DND-41 (cell line): ENCODE measurements at regions not wholly inside any gene's neighbourhood (a gene's known extent, or its start where the extent isn't known, plus 50 kb on each side); places are given as distances from the start of the nearest gene placed in this dataset.

Experiments used
- ATAC-seq: fragments of 200-7000 bp; cut with Tn5 transposase; 3 replicates; pipeline ENCODE4 v1.9.1; 2021; ENCODE audit warnings: low read depth; ENCODE audit not compliant: insufficient read depth
- DNase-seq: peaks from one replicate; pipeline ENCODE4 v3.0.0-alpha.2; 2020
- H2AFZ ChIP-seq: 2 replicates; pipeline ENCODE4 v1.6.0; 2012; ENCODE audit warnings: low read depth, low read length
- H3K27ac ChIP-seq: 2 replicates; pipeline ENCODE4 v1.5.1; 2012; ENCODE audit warnings: low read length, inconsistent platforms
- H3K27me3 ChIP-seq: fragments of 200-600 bp; sonication (generic); 2 replicates; pipeline ENCODE4 v1.6.0; 2012; ENCODE audit warnings: low read length, mild to moderate bottlenecking, inconsistent platforms; ENCODE audit not compliant: insufficient read depth, poor library complexity
- H3K36me3 ChIP-seq: 2 replicates; pipeline ENCODE4 v1.5.1; 2012; ENCODE audit warnings: low read length, inconsistent platforms; ENCODE audit not compliant: insufficient read depth
- H3K4me1 ChIP-seq: 2 replicates; pipeline ENCODE4 v1.5.1; 2012; ENCODE audit warnings: mild to moderate bottlenecking, low read length; ENCODE audit not compliant: insufficient read depth
- H3K4me2 ChIP-seq: 2 replicates; pipeline ENCODE4 v1.6.0; 2012; ENCODE audit warnings: mild to moderate bottlenecking, moderate library complexity, low read length, inconsistent platforms; ENCODE audit not compliant: insufficient read depth
- H3K4me3 ChIP-seq, 2 experiments: fragments of 200-600 bp in 1 of 2; shearing (Covaris generic) in 1 of 2; 2 replicates each; pipeline ENCODE4 v1.5.1; 2012 to 2016; ENCODE audit warnings: inconsistent platforms in 2 of 2, low read length in 2 of 2, mild to moderate bottlenecking in 2 of 2, low read depth in 1 of 2, moderate library complexity in 1 of 2
- H3K79me2 ChIP-seq: 2 replicates; pipeline ENCODE4 v1.6.0; 2012; ENCODE audit warnings: low read length, inconsistent platforms; ENCODE audit not compliant: insufficient read depth
- H3K9ac ChIP-seq: 2 replicates; pipeline ENCODE4 v1.6.0; 2012; ENCODE audit warnings: low read depth, mild to moderate bottlenecking, inconsistent platforms, low read length, moderate library complexity
- H3K9me3 ChIP-seq: 2 replicates; pipeline ENCODE4 v1.5.1; 2012; ENCODE audit warnings: low read length, moderate library complexity, mild to moderate bottlenecking, inconsistent platforms; ENCODE audit not compliant: insufficient read depth, severe bottlenecking
- H4K20me1 ChIP-seq: 2 replicates; pipeline ENCODE4 v1.6.0; 2012; ENCODE audit warnings: low read length; ENCODE audit not compliant: insufficient read depth
- EZH2 ChIP-seq: IDR thresholded peaks from 3 replicates; pipeline ENCODE4 v1.6.1; 2012; ENCODE audit warnings: borderline replicate concordance, low read depth, mild to moderate bottlenecking, moderate library complexity, low read length, inconsistent platforms; ENCODE audit not compliant: severe bottlenecking
- TF ChIP-seq, protein P1 (sequence below): IDR thresholded peaks from 2 replicates; pipeline ENCODE4 v1.5.1; 2012; ENCODE audit warnings: borderline replicate concordance, low read length, moderate library complexity, mild to moderate bottlenecking; ENCODE audit not compliant: poor library complexity, severe bottlenecking; ENCODE audit errors: extremely low read depth

DNA sequence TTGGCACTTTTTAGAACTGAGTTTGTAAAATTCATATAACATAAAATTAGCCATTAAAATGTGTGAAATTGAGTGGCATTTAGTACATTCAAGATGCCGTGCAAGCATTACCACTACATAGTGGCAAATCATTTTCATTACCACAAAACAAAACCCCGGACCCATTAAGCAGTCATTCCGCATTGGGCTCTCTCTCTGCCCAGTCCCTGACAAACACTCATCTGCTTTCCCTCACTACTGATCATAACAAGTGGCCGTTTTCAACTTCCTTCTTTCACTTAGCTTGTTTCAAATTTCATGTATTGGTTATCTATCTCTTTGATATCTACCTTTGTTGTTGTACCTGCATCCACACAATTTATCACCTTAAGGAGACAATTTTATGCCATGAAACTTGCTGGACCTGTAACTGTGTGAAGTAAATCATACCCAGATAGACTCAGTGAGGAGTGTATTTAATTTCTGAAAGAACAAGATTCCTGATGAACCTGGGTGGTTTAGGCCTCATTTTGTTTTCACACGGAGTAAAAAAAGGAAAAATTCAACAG is 202.1 kb downstream of the OR13H1 start:
- no peaks in the 10 kb centered on the region for H3K4me1 ChIP-seq
- TF ChIP-seq, protein P1, sequence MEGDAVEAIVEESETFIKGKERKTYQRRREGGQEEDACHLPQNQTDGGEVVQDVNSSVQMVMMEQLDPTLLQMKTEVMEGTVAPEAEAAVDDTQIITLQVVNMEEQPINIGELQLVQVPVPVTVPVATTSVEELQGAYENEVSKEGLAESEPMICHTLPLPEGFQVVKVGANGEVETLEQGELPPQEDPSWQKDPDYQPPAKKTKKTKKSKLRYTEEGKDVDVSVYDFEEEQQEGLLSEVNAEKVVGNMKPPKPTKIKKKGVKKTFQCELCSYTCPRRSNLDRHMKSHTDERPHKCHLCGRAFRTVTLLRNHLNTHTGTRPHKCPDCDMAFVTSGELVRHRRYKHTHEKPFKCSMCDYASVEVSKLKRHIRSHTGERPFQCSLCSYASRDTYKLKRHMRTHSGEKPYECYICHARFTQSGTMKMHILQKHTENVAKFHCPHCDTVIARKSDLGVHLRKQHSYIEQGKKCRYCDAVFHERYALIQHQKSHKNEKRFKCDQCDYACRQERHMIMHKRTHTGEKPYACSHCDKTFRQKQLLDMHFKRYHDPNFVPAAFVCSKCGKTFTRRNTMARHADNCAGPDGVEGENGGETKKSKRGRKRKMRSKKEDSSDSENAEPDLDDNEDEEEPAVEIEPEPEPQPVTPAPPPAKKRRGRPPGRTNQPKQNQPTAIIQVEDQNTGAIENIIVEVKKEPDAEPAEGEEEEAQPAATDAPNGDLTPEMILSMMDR, result no peak
- no peak for TF ChIP-seq EZH2
- no peak overlapping the region for H3K4me2 ChIP-seq
- H4K20me1 ChIP-seq, result no peaks in the 10 kb centered on the region
- H3K4me3 ChIP-seq, result no peak overlapping the region
- no peaks in the 10 kb centered on the region for H3K36me3 ChIP-seq
- H2AFZ ChIP-seq, result no peak overlapping the region
- H3K27ac ChIP-seq, result no peak overlapping the region
- no peak overlapping the region for H3K9ac ChIP-seq
- H3K27me3 ChIP-seq, result no peaks in the 10 kb centered on the region
- ATAC-seq, result no peak
- no peaks in the 10 kb centered on the region for H3K9me3 ChIP-seq
- no peak for DNase-seq
- H3K79me2 ChIP-seq, result no peaks in the 10 kb centered on the region

DNA sequence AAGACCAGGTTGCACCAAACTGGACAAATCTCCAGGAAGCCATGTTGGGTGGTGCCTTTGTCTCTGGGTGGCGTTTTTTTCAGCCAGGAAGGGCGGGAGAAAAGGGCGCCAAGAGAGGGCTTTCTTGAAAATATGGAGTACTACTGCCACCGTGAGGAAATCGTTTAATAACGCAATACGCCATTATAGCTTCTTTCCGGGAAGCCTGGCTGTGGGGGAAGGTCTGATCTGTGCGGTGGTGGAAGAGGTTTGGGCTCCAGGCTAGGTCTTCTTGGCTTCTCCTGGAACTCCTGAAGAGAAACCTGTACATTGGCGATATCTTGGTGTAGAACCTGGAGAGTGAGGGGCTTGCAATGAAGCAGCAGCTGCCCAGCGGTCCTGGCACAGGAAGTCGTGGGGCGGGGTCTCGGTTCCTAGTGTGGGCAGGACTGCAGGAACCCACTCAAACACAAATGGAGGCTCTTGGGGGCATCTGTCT is 202.7 kb downstream of the OR13H1 start:
- no peaks in the 10 kb centered on the region for H3K4me1 ChIP-seq
- no peaks in the 10 kb centered on the region for H3K36me3 ChIP-seq
- no peaks in the 10 kb centered on the region for H4K20me1 ChIP-seq
- peak; percentile 20 for DNase-seq
- H3K79me2 ChIP-seq, result no peaks in the 10 kb centered on the region
- no peaks in the 10 kb centered on the region for H3K27me3 ChIP-seq
- H3K4me3 ChIP-seq, result no peak overlapping the region
- no peak overlapping the region for H2AFZ ChIP-seq
- TF ChIP-seq, protein P1, result peak; percentile 10
- TF ChIP-seq EZH2, result no peak
- H3K4me2 ChIP-seq, result no peak overlapping the region
- H3K9me3 ChIP-seq, result no peaks in the 10 kb centered on the region
- no peak overlapping the region for H3K27ac ChIP-seq
- H3K9ac ChIP-seq, result no peak overlapping the region
- no peak for ATAC-seq

DNA sequence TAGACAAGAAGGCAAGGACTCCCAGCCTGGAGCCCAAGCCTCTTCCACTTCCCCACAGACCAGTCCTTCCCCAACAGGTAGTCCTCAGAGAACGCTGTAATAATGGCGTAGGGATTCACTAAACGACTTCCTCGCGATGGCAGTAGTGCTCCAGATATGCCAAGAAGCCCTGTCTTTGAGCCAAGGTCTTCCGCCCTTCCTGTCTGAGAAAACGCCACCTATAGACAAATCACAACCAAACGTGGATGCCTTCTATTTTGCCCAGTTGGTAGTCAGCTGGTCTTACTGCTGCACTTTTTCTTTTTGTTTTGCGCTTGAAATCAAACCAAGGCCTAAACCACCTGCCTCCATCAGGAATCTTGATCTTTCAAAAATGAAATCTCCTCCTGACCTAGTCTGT is 203.3 kb downstream of the OR13H1 start:
- no peaks in the 10 kb centered on the region for H3K36me3 ChIP-seq
- no peak overlapping the region for H3K4me2 ChIP-seq
- no peak for TF ChIP-seq EZH2
- H3K27ac ChIP-seq, result no peak overlapping the region
- DNase-seq (no peak), ATAC-seq (no peak)
- no peaks in the 10 kb centered on the region for H3K4me1 ChIP-seq
- no peaks in the 10 kb centered on the region for H3K9me3 ChIP-seq
- H3K9ac ChIP-seq, result no peak overlapping the region
- no peaks in the 10 kb centered on the region for H3K27me3 ChIP-seq
- H4K20me1 ChIP-seq, result no peaks in the 10 kb centered on the region
- no peak overlapping the region for H3K4me3 ChIP-seq
- no peak overlapping the region for H2AFZ ChIP-seq
- no peaks in the 10 kb centered on the region for H3K79me2 ChIP-seq

DNA sequence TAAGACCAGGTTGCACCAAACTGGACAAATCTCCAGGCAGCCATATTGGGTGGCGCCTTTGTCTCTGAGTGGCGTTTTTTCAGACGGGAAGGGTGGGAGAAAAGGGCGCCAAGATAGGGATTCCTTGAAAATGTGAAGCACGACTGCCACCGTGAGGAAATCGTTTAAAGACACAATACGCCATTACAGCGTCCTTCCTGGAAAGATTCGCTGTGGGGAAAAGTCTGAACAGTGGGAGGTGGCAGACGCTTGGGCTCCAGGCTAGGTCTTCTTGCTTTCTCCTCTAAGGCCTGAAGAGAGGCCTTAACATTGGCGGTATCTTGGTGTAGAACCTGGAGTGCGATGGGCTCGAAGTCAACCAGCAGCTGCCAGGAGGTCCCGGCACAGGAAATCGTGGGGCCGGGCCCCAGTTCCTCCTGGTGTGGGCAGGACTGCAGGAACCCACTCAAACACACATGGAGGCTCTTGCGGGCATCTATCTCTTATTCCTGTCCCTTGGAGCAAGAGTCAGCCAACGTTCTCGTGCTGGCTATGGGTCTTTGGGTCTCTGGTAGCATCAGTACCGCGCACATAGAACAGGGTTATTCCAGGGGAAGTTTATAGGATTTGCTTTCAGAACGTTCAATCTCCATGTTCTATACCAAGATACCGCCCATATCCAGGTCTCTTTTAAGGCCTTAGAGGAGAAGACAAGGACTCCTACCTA is 208.8 kb downstream of the OR13H1 start:
- no peak overlapping the region for H3K4me2 ChIP-seq
- no peaks in the 10 kb centered on the region for H3K36me3 ChIP-seq
- TF ChIP-seq, protein P1, result no peak
- no peaks in the 10 kb centered on the region for H3K4me1 ChIP-seq
- no peaks in the 10 kb centered on the region for H3K9me3 ChIP-seq
- no peak overlapping the region for H3K9ac ChIP-seq
- ATAC-seq, result no peak
- H2AFZ ChIP-seq, result no peak overlapping the region
- H3K27me3 ChIP-seq, result no peaks in the 10 kb centered on the region
- no peak for DNase-seq
- H4K20me1 ChIP-seq, result no peaks in the 10 kb centered on the region
- H3K79me2 ChIP-seq, result no peaks in the 10 kb centered on the region
- H3K27ac ChIP-seq, result no peak overlapping the region
- H3K4me3 ChIP-seq, result no peak overlapping the region
